H9 (cell line): ENCODE measurements at regions not wholly inside any gene's neighbourhood (a gene's known extent, or its start where the extent isn't known, plus 50 kb on each side); places are given as distances from the start of the nearest gene placed in this dataset.

Source experiments
- DNase-seq: peaks from one replicate; pipeline ENCODE4 v3.0.0-alpha.2; 2017
- H2AFZ ChIP-seq: one replicate; pipeline ENCODE4 v1.6.1; 2013; ENCODE audit warnings: mild to moderate bottlenecking, low read length, control low read depth, moderate library complexity
- H2AK5ac ChIP-seq: 2 replicates; pipeline ENCODE4 v1.6.1; 2013; ENCODE audit warnings: low read length, control low read depth, mixed read lengths; ENCODE audit not compliant: insufficient read length
- H2BK120ac ChIP-seq: one replicate; pipeline ENCODE4 v1.6.1; 2013; ENCODE audit warnings: low read depth, mild to moderate bottlenecking, low read length, control low read depth, inconsistent platforms; ENCODE audit not compliant: poor library complexity, severe bottlenecking
- H2BK12ac ChIP-seq: 2 replicates; pipeline ENCODE4 v1.6.1; 2013; ENCODE audit warnings: low read length, control low read depth, mixed read lengths, low read depth; ENCODE audit not compliant: insufficient read length
- H2BK15ac ChIP-seq: 2 replicates; pipeline ENCODE4 v1.6.1; 2013; ENCODE audit warnings: low read depth, low read length, control low read depth
- H2BK20ac ChIP-seq: one replicate; pipeline ENCODE4 v1.6.1; 2013; ENCODE audit warnings: low read depth, mild to moderate bottlenecking, low read length, control low read depth, inconsistent platforms; ENCODE audit not compliant: poor library complexity, severe bottlenecking
- H2BK5ac ChIP-seq: 2 replicates; pipeline ENCODE4 v1.6.1; 2013; ENCODE audit warnings: low read length, control low read depth, mixed read lengths; ENCODE audit not compliant: insufficient read length
- H3K14ac ChIP-seq: 2 replicates; pipeline ENCODE4 v1.6.1; 2013; ENCODE audit warnings: low read length, control low read depth; ENCODE audit not compliant: insufficient read depth
- H3K18ac ChIP-seq: 2 replicates; pipeline ENCODE4 v1.6.1; 2013; ENCODE audit warnings: low read depth, mild to moderate bottlenecking, mixed read lengths, low read length, control low read depth; ENCODE audit not compliant: insufficient read length
- H3K23ac ChIP-seq: 2 replicates; pipeline ENCODE4 v1.6.1; 2013; ENCODE audit warnings: low read length, control low read depth, mixed read lengths, low read depth; ENCODE audit not compliant: insufficient read length
- H3K23me2 ChIP-seq: 2 replicates; pipeline ENCODE4 v1.6.1; 2013; ENCODE audit warnings: low read depth, mild to moderate bottlenecking, mixed read lengths, low read length, control low read depth; ENCODE audit not compliant: insufficient read length, poor library complexity, severe bottlenecking
- H3K27ac ChIP-seq: 2 replicates; pipeline ENCODE4 v1.5.1; 2013; ENCODE audit warnings: low read length, control low read depth, mixed read lengths, low read depth; ENCODE audit not compliant: insufficient read length
- H3K27me3 ChIP-seq: 2 replicates; pipeline ENCODE4 v1.6.1; 2013; ENCODE audit warnings: low read length, control low read depth, inconsistent platforms; ENCODE audit not compliant: insufficient read depth
- H3K4ac ChIP-seq: 2 replicates; pipeline ENCODE4 v1.6.1; 2013; ENCODE audit warnings: low read depth, mild to moderate bottlenecking, control low read depth, inconsistent platforms, low read length, moderate library complexity
- H3K4me1 ChIP-seq: 2 replicates; pipeline ENCODE4 v1.6.1; 2013; ENCODE audit warnings: low read length, control low read depth, inconsistent platforms; ENCODE audit not compliant: insufficient read depth
- H3K4me2 ChIP-seq: 2 replicates; pipeline ENCODE4 v1.6.1; 2013; ENCODE audit warnings: low read length, control low read depth, mixed read lengths; ENCODE audit not compliant: insufficient read length, insufficient read depth
- H3K56ac ChIP-seq: 2 replicates; pipeline ENCODE4 v1.6.1; 2013; ENCODE audit warnings: low read depth, mild to moderate bottlenecking, mixed read lengths, low read length, control low read depth; ENCODE audit not compliant: insufficient read length
- H3K79me1 ChIP-seq: 2 replicates; pipeline ENCODE4 v1.6.1; 2013; ENCODE audit warnings: low read depth, mild to moderate bottlenecking, moderate library complexity, low read length, control low read depth, inconsistent platforms; ENCODE audit not compliant: insufficient read depth, poor library complexity, severe bottlenecking
- H3K79me2 ChIP-seq: 2 replicates; pipeline ENCODE4 v1.6.1; 2013; ENCODE audit warnings: low read length, control low read depth, inconsistent platforms; ENCODE audit not compliant: insufficient read depth
- H3K9ac ChIP-seq: 2 replicates; pipeline ENCODE4 v1.6.1; 2013; ENCODE audit warnings: low read length, control low read depth, mixed read lengths; ENCODE audit not compliant: insufficient read length; ENCODE audit errors: extremely low read depth
- H3K9me3 ChIP-seq: one replicate; pipeline ENCODE4 v1.6.1; 2013; ENCODE audit warnings: low read depth, low read length, inconsistent platforms; ENCODE audit not compliant: control insufficient read depth
- H3T11ph ChIP-seq: one replicate; pipeline ENCODE4 v1.6.1; 2013; ENCODE audit warnings: mild to moderate bottlenecking, low read length, control low read depth, inconsistent platforms
- H4K20me1 ChIP-seq: one replicate; pipeline ENCODE4 v1.6.1; 2013; ENCODE audit not compliant: control insufficient read depth, insufficient read length, insufficient read depth
- H4K5ac ChIP-seq: 2 replicates; pipeline ENCODE4 v1.6.1; 2013; ENCODE audit warnings: low read depth, mild to moderate bottlenecking, mixed read lengths, low read length, control low read depth; ENCODE audit not compliant: insufficient read length
- H4K8ac ChIP-seq: replicated peaks from 2 replicates; pipeline ENCODE4 v1.6.1; 2013; ENCODE audit warnings: low read length, control low read depth, mixed read lengths, low read depth; ENCODE audit not compliant: insufficient read length
- H4K91ac ChIP-seq: 2 replicates; pipeline ENCODE4 v1.6.1; 2013; ENCODE audit warnings: low read depth, mild to moderate bottlenecking, moderate library complexity, mixed read lengths, low read length, control low read depth; ENCODE audit not compliant: insufficient read length
- H3K27ac Mint-ChIP-seq, 3 experiments: 2 replicates in 2 of 3; 3 replicates in 1 of 3; pipeline ENCODE4 v1.8.0; 2020 to 2021; ENCODE audit warnings: mixed read lengths in 3 of 3, mild to moderate bottlenecking in 1 of 3, moderate library complexity in 1 of 3
- H3K27me3 Mint-ChIP-seq: 2 replicates; pipeline ENCODE4 v1.8.0; 2021; ENCODE audit warnings: low read depth, mild to moderate bottlenecking, moderate library complexity, mixed read lengths
- H3K36me3 Mint-ChIP-seq, 3 experiments: 2 replicates in 2 of 3; 3 replicates in 1 of 3; pipeline ENCODE4 v1.8.0; 2020 to 2021; ENCODE audit warnings: low read depth in 3 of 3, mixed read lengths in 3 of 3; ENCODE audit not compliant: insufficient read depth in 1 of 3
- H3K4me1 Mint-ChIP-seq, 2 experiments: 2 replicates each; pipeline ENCODE4 v1.8.0; 2020; ENCODE audit warnings: mixed read lengths in 2 of 2
- H3K4me3 Mint-ChIP-seq, 2 experiments: 2 replicates in 1 of 2; 3 replicates in 1 of 2; pipeline ENCODE4 v1.8.0; 2020 to 2021; ENCODE audit warnings: mild to moderate bottlenecking in 2 of 2, mixed read lengths in 2 of 2, moderate library complexity in 1 of 2
- H3K9me3 Mint-ChIP-seq, 2 experiments: 2 replicates in 1 of 2; 3 replicates in 1 of 2; pipeline ENCODE4 v1.8.0; 2020; ENCODE audit warnings: mild to moderate bottlenecking in 2 of 2, mixed read lengths in 2 of 2, moderate library complexity in 1 of 2
- WGBS: extraction: QIAGEN DNeasy Blood & Tissue Kit; methylation state at CpG from one replicate; pipeline ENCODE4 v1.1.7; 2013; ENCODE audit warnings: missing lambda C conversion rate, low lambda C conversion rate, mixed read lengths; ENCODE audit not compliant: insufficient read length; ENCODE audit errors: extremely low coverage; 5-methylcytosine and 5-hydroxymethylcytosine counted together
- TF ChIP-seq, protein P1 (sequence below): fragments of 200-600 bp; sonication (generic); conservative IDR thresholded peaks from 3 replicates; pipeline ENCODE4 v1.8.0; 2021; ENCODE audit warnings: antibody characterized with exemption, mild to moderate bottlenecking

DNA sequence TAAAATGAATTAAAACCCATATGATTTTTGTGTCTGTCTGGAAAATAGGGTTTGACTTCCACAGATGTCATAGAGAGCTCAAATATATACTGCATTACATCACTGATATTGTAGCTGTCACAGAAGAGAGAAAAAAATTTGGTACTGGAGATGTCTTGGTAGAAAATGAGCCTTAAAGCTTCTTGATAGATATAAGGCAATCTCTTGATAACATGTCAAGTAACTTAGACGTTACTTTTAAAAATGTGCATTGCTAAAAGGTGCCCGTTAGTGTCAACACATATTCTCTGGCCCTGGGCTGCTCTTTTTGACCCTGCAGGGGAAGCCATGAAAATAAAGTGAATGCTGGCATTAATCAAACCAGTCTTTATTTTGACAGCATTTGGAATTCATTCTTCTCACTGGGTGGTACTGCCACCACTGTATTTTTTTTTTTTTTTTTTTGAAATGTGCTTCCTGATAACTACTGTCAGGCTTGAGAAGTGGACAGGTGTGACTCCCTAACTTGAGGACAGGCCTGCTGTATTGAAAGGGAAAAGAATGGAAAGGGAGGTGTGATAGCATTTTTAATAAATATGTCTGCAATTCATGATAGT, 53.0 kb upstream of the RAPGEF2 start:
- Histone ChIP-seq H4K20me1 (no peaks in the 10 kb centered on the region), H2BK5ac (no peak overlapping the region), H2AK5ac (no peak overlapping the region), H3K23ac (no peak overlapping the region), H3K23me2 (no peaks in the 10 kb centered on the region), H4K5ac (no peak overlapping the region), H3K79me1 (no peaks in the 10 kb centered on the region), H3K9ac (no peak overlapping the region), H2AFZ (no peak overlapping the region), H2BK20ac (no peak overlapping the region), H4K91ac (no peak overlapping the region), H3T11ph (no peak overlapping the region), H4K8ac (no peak overlapping the region), H3K56ac (no peak overlapping the region), H3K4ac (no peak overlapping the region), H2BK15ac (no peak overlapping the region), H3K18ac (no peak overlapping the region), H3K27me3 (no peaks in the 10 kb centered on the region), H2BK12ac (no peak overlapping the region), H3K79me2 (no peaks in the 10 kb centered on the region), H3K14ac (no peak overlapping the region), H2BK120ac (no peak overlapping the region), H3K9me3 (no peaks in the 10 kb centered on the region), H3K27ac (no peak overlapping the region), H3K4me2 (no peak overlapping the region), H3K4me1 (peaks cover 13% of the 10 kb centered on the region)
- Mint-ChIP-seq H3K9me3 (no peaks in the 10 kb centered on the region; a peak in 1 of 5 replicates), H3K36me3 (no peaks in the 10 kb centered on the region), H3K4me1 (peaks cover 37 to 46% of the 10 kb centered on the region in 2 experiments), H3K27ac (no peak overlapping the region), H3K4me3 (no peak overlapping the region), H3K27me3 (peaks cover 2% of the 10 kb centered on the region; the same call in 1 of the 2 replicates)
- no CpG with 5 or more reads among the region's 2 CpGs for WGBS
- TF ChIP-seq, protein P1, sequence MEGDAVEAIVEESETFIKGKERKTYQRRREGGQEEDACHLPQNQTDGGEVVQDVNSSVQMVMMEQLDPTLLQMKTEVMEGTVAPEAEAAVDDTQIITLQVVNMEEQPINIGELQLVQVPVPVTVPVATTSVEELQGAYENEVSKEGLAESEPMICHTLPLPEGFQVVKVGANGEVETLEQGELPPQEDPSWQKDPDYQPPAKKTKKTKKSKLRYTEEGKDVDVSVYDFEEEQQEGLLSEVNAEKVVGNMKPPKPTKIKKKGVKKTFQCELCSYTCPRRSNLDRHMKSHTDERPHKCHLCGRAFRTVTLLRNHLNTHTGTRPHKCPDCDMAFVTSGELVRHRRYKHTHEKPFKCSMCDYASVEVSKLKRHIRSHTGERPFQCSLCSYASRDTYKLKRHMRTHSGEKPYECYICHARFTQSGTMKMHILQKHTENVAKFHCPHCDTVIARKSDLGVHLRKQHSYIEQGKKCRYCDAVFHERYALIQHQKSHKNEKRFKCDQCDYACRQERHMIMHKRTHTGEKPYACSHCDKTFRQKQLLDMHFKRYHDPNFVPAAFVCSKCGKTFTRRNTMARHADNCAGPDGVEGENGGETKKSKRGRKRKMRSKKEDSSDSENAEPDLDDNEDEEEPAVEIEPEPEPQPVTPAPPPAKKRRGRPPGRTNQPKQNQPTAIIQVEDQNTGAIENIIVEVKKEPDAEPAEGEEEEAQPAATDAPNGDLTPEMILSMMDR, result no peak
- DNase-seq, result no peak
